Glomerular endothelial cell (primary cell): ENCODE measurements at regions not wholly inside any gene's neighbourhood (a gene's known extent, or its start where the extent isn't known, plus 50 kb on each side); places are given as distances from the start of the nearest gene placed in this dataset.

Experiments used
- DNase-seq: peaks from one replicate; pipeline ENCODE4 v3.0.0-alpha.2; 2011; ENCODE audit warnings: low read depth, low spot score; ENCODE audit errors: extremely low read depth

GRCh38 chr12:16756833-16757555 is 151.0 kb upstream of the LMO3 start:
- DNase-seq = no peak

DNA sequence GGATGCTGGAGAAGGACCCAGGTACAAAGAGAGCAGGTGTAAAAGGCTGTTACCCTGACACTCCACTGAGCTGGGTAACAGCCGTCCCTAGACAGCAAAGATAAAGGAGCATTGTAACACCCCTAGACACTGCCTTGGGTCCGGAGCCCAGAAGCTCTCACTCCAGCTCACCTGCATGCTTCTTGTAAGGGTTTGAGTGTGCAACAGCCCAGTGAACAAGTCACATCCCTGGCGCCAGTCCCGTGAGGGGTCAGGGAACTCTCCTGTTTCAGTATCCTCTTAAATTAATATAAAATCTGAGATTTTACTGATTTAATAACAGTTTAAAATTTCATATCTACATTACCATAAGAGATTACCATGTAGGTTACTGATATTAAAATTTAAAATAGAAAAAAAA is 124.8 kb upstream of the LMO3 start:
- DNase-seq = no peak

GRCh38 chr12:16726879-16727278 is 120.9 kb upstream of the LMO3 start:
- no peak for DNase-seq

GRCh38 chr12:16719713-16720416 is 113.9 kb upstream of the LMO3 start:
- DNase-seq = no peak

GRCh38 chr12:16716928-16717327 is 111.0 kb upstream of the LMO3 start:
- DNase-seq = no peak

DNA sequence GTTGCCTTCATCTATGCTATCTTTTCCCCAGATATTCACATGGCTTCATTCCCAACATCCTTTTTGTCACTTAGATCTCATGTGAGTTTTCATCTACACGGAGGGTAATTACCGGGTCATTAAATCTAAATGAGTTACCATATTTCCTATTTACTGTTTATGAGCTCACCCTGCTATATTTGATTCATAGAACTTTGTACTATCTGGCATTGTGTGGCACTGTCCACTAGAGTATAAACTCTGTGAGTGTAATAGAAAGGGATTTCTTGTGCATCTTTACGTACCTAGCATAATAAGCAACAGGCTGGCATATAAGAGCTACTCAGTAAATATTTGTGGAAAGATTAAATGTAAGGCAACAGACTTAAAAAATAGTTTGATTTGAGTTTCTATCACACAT is 86.1 kb upstream of the LMO3 start:
- no peak for DNase-seq

- DNase-seq = no peak
Observed at GRCh38 chr12:16691624-16692023, 85.7 kb upstream of the LMO3 start.

GRCh38 chr12:16688200-16688599 is 82.2 kb upstream of the LMO3 start:
- no peak for DNase-seq

DNA sequence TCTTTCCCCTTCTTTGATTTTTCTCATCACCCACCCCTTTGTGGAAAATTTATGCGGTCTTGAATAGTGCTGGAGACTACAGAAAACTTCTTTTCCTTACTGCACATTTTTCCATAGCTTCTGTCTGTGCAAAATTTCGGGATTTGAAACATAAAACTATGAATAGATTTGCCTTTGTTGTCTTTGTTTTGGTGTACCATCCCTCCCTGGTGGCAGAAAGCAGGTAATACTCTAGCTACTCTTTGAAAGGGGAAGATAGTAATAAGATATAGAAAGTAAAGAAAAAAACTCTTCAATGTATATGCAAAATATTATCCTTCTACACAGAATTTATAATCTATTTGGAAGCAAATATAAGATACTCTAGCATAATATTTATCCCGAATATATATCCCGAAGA is 79.1 kb upstream of the LMO3 start:
- DNase-seq = no peak

GRCh38 chr12:16681196-16681595 is 75.2 kb upstream of the LMO3 start:
- DNase-seq = no peak

GRCh38 chr12:16675438-16675837 is 69.5 kb upstream of the LMO3 start:
- no peak for DNase-seq

- no peak for DNase-seq
Observed at GRCh38 chr12:16674885-16675284, 68.9 kb upstream of the LMO3 start.

- DNase-seq = no peak
Observed at GRCh38 chr12:16670456-16671050, 64.6 kb upstream of the LMO3 start.

DNA sequence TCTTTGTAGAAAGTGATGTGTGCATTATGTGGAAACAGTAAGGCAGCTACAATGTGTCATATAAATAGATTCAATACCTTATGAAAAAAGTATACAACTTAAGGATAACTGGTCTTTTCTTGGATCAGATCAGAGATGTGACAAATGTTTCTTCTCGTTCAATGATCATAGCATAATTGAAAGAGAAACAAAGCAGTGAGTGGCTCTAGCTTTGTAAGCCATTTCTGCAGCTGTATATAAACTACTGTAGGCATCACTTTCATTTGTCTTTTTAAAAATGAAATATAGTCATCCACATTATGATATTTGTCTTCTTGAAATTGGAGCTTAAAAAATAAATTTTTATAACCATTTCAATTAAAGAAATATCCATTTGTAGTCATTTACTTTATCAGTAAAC is 63.8 kb upstream of the LMO3 start:
- no peak for DNase-seq

DNA sequence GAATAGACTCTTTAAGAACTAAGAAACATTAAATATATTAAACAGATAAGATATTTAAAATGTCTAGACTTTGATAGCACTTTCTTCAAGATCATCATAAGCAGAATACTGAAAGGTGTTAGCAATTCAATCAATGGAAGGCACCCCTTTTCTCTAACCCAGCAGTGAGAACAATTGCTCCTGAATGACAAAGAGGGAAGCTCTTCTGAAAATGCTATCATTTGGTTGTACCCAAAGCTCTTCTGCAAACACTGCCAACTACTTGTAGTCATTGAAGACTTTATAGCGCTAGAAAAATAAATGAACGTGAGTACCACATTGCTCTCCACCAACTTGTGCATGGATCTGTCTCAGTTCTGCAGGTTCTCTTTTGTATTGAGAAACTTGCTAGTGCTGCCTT is 62.2 kb upstream of the LMO3 start:
- DNase-seq = no peak

DNA sequence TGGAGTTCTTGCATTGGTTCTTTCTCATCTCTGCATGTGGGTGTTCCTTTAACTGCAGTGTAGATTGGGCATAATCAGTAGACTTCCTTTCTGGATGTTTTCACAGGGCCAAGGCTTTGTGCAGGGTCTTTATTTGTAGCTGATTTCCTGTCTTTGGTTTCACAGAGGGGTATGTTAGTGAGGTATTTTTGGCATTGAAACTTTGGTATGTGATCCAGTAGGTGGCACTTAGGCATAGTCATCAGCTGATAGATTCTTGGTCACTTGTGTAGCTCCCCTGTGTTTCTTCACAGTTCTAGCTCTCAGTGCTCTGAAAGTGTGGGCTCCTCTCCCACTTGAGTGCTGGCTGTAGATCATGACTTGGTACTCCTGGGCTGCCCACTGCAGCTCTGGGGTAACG is 52.7 kb upstream of the LMO3 start:
- DNase-seq = no peak
